ENCODE measurements at regions not wholly inside any gene's neighbourhood (a gene's known extent, or its start where the extent isn't known, plus 50 kb on each side); places are given as distances from the start of the nearest gene placed in this dataset.

DNA sequence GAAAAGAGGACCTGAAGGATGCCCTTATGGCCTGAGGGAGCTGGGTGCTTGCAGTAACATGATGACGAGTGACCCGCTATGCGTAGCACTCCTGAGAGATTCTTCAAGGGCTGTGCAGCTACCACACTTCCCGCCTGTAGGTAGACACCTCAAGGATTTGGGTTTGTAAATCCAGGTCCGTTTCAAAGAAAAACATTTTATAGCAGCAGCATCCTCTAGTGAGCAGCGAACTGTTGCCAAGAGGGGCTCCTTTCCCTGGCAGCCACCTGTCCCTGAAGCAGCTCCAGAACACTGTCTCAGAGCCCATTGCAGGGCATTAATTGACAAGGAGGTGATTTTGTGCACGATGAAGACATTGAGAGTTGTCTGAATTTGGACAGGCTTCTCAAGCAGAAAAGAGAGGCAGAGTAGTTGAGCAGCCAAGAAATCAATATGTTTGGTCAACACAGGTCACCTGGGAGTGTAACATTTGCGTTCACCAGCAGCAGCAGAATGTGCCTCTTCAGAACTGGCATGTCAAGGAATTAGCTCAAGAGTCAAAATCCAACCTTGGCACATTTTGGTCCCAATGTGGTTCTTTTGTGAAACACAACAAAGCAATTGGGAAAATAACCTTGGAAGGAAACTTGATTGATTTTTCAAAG, 209.8 kb upstream of the MTNR1B start:
- Histone ChIP-seq H3K27ac (ENCODE audit: insufficient read length, low read depth, low read length) (no peak overlapping the region), H3K23ac (ENCODE audit: insufficient read length, low read depth, low read length) (no peak overlapping the region), H3T11ph (ENCODE audit: low read length) (no peak overlapping the region), H3K9me3 (ENCODE audit: control insufficient read depth, low read depth, low read length) (no peaks in the 10 kb centered on the region), H3K79me1 (ENCODE audit: insufficient read depth, low read depth, low read length, poor library complexity, severe bottlenecking) (no peaks in the 10 kb centered on the region), H3K56ac (ENCODE audit: insufficient read length, low read depth, low read length) (no peak overlapping the region), H4K20me1 (ENCODE audit: control insufficient read depth, insufficient read depth, insufficient read length) (no peaks in the 10 kb centered on the region), H2BK12ac (ENCODE audit: insufficient read length, low read depth, low read length) (no peak overlapping the region), H3K4ac (ENCODE audit: low read depth, low read length) (no peak overlapping the region), H3K27me3 (ENCODE audit: insufficient read depth, low read length) (no peaks in the 10 kb centered on the region), H2BK5ac (ENCODE audit: insufficient read length, low read length) (no peak overlapping the region), H3K23me2 (ENCODE audit: insufficient read length, low read depth, low read length, poor library complexity, severe bottlenecking) (no peaks in the 10 kb centered on the region), H2BK15ac (ENCODE audit: low read depth, low read length) (no peak overlapping the region), H4K5ac (ENCODE audit: insufficient read length, low read depth, low read length) (no peak overlapping the region), H2BK20ac (ENCODE audit: low read depth, low read length, poor library complexity, severe bottlenecking) (no peak overlapping the region), H3K9ac (ENCODE audit: extremely low read depth, insufficient read length, low read length) (no peak overlapping the region), H3K14ac (ENCODE audit: insufficient read depth, low read length) (no peak overlapping the region), H4K91ac (ENCODE audit: insufficient read length, low read depth, low read length) (no peak overlapping the region), H3K4me1 (ENCODE audit: insufficient read depth, low read length) (no peaks in the 10 kb centered on the region), H3K18ac (ENCODE audit: insufficient read length, low read depth, low read length) (no peak overlapping the region), H3K4me2 (ENCODE audit: insufficient read depth, insufficient read length, low read length) (no peak overlapping the region), H2AK5ac (ENCODE audit: insufficient read length, low read length) (no peak overlapping the region), H2BK120ac (ENCODE audit: low read depth, low read length, poor library complexity, severe bottlenecking) (no peak overlapping the region), H2AFZ (ENCODE audit: low read length) (no peak overlapping the region), H4K8ac (replicated peaks; ENCODE audit: insufficient read length, low read depth, low read length) (no peak overlapping the region), H3K79me2 (ENCODE audit: insufficient read depth, low read length) (no peaks in the 10 kb centered on the region)
- Mint-ChIP-seq H3K9me3 (no peaks in the 10 kb centered on the region), H3K27me3 (ENCODE audit: low read depth) (no peaks in the 10 kb centered on the region), H3K4me3 (no peak overlapping the region), H3K27ac (peak overlapping the region in 2 of 3 experiments; percentile 2 to 81; a peak in 2 of 7 replicates), H3K36me3 (ENCODE audit: insufficient read depth in 1 of 3, low read depth in 3 of 3) (no peaks in the 10 kb centered on the region; a peak in 2 of 7 replicates), H3K4me1 (peaks cover 6 to 10% of the 10 kb centered on the region in 2 experiments)
- WGBS (ENCODE audit: extremely low coverage, insufficient read length, low lambda C conversion rate): no CpG with 5 or more reads among the region's 8 CpGs
- TF ChIP-seq, protein P1, sequence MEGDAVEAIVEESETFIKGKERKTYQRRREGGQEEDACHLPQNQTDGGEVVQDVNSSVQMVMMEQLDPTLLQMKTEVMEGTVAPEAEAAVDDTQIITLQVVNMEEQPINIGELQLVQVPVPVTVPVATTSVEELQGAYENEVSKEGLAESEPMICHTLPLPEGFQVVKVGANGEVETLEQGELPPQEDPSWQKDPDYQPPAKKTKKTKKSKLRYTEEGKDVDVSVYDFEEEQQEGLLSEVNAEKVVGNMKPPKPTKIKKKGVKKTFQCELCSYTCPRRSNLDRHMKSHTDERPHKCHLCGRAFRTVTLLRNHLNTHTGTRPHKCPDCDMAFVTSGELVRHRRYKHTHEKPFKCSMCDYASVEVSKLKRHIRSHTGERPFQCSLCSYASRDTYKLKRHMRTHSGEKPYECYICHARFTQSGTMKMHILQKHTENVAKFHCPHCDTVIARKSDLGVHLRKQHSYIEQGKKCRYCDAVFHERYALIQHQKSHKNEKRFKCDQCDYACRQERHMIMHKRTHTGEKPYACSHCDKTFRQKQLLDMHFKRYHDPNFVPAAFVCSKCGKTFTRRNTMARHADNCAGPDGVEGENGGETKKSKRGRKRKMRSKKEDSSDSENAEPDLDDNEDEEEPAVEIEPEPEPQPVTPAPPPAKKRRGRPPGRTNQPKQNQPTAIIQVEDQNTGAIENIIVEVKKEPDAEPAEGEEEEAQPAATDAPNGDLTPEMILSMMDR (conservative IDR thresholded peaks at IDR 0.05): no peak
- no peak for DNase-seq
